Activated naive CD8-positive, alpha-beta T cell treated with anti-CD3 and anti-CD28 coated beads, Interleukin-2, amount 50 U/mL, for 16 hours (primary cell): ENCODE measurements at regions not wholly inside any gene's neighbourhood (a gene's known extent, or its start where the extent isn't known, plus 50 kb on each side); places are given as distances from the start of the nearest gene placed in this dataset.

ENCODE experiments used
- DNase-seq: peaks from one replicate; pipeline ENCODE4 v3.0.0-alpha.2; 2020; ENCODE audit warnings: low read depth, low spot score

DNA sequence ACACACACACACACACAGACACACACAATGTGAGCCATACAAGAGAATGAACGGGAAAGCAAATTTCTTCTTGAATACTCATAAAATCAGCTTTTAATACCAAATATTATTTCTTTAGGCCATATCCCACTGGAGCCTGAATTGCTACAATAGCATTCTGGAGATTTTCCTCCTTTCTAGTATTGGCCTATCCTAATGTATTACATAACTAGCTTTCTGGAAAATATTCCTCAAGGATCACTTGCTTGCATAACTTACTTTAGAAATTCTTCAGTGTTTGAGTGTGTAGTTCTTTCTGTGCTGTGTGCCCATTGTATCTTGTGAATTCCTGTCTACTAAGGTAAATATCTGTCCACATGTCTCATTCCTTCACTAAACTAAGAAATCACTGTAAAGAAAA lies 351.0 kb upstream of the MCTP2 start:
- no peak for DNase-seq

DNA sequence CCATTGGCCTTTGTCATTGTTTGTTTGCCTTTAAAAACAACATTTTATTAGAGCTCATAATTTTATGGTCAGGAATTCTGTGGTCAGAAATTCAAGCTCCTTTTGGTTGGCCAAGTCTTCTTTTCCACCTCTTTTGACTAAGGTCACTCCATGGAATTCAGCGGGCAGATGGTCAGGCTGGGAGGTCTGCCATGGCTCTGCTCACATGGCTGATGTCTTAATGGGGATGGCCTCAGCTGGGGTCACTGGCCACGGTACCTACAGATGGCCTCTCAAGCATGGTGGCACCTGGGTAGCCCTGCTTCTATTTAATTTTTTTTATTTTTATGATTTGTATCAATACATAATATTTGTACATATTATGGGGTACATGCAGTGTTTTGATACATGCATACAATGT lies 360.8 kb upstream of the MCTP2 start:
- no peak for DNase-seq

DNA sequence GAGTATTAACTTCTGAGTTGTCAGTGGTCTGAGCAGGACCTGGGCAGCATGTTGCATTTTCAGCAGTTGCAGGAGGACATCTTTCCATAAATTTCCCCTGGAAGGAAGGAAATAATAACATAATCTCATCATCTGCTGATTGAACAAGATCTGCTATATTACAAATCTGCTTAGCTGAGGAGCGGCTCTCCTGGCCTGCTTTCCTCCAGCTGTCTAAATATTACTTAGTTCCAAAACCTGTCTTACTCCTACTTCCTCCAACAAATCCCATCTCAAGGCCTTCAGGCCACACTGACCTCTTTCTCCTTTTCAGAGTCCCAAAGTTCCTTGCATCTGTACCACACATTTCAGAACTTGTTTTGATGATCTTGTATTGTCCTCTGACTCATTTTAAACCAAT lies 364.4 kb upstream of the MCTP2 start:
- DNase-seq: no peak

DNA sequence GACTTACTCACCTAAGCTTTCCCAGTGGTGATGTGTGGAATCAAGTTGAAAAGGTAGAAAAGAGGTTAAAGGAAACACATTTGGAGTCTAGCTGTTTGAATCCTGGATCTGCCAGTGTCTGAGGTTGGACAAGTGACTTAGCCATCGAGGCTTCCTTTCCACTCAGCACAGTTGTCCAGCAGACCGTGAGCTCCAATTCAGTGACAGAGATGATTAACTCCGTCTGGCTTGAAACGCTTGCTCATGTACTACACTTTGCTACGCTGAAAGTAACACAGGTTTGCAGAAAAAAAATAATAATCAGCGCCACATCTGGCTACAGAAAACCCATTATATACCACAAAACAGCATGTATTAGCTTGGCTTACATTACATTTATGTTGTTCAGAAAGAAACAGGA lies 364.9 kb upstream of the MCTP2 start:
- DNase-seq: no peak

DNA sequence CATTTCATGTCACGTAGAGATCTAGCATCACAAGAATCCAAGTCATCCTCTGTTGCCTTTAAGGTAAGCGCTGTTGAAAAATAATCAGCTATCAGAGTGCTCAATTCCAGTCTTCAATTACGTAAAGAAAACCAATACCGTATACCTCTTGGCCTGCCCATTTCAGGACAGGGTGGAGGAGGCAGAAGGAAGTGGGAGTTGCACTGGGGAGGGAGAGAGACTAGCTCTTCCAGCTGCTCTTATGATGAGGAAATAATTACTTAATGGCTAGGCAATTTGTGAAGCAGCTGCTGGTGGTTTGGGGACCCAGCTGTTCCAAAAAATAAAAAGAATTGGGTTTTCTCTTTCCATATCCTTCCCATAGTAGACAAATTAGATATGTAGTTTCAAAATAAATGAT lies 365.8 kb upstream of the MCTP2 start:
- no peak for DNase-seq

DNA sequence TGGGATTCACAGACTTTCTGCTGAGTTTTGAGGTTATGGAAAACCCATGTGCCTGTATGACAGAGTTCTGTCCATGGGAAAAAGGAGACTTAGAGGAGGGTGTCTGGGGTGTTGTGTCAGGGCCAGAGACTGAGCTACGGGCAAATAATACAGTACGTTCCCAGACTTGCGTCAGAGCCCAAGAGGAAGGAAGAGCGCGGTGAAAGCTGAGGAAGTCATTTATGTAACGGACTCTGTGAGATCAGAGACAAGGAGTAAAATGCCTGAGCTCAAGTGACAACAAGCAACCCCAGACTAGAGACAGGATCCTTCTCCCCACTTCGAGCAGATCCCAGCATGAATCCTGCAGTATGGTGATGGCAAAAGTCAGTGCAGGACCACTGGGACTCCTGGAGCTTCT lies 368.6 kb upstream of the MCTP2 start:
- no peak for DNase-seq

DNA sequence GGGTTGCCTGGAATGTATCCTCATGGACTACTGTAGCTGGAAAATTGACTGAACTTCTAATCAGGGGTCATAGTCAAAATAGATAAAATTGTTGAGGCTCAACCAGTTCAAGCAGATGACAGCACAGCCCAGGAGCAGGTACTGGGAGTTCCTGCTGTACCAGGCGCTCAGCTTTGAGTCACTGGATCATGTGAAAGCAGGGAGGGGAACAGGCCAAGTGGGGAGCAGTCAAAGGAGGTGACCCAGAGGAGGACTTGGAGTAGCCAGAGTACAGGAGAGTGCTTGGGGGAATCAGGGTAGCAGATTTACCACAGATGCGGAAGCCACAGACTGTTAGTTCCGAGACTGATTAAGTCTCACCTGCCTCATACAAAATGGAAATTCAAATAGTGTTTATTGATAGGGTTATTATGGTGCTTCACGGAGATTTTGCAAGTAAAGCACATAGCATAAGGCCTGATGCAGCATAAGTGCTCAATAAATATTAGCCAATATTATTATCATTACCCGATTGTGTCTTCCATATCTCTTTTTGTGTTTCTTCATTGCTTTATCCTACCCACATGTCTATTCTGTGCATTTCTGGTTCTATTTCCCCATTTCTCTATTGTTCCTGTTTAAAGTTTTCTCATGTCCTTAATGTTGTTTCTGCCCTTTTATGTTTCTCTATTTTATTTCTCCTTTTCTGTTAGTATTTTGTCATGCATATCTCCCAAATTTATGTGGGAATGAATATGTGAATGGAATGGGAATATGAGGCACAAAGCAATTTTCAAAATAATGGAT lies 369.2 kb upstream of the MCTP2 start:
- no peak for DNase-seq

DNA sequence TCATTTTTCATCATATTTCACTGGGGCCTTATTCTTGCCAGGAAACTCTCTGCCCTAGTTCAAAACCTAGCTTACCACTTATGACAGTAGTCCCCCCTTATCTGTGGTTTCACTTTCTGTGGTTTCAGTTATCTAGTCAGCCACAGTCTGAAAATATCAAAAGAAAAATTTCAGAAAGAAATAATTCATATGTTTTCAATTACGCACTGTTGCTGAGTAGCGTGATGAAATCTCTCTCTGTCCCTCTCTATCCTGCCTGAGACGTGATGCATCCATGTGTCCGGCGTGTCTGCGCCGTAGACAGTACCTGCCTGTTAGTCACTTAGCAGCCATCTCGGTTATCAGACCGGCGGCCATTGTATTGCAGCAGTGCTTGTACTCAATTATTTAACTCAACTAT lies 369.9 kb upstream of the MCTP2 start:
- DNase-seq: no peak

DNA sequence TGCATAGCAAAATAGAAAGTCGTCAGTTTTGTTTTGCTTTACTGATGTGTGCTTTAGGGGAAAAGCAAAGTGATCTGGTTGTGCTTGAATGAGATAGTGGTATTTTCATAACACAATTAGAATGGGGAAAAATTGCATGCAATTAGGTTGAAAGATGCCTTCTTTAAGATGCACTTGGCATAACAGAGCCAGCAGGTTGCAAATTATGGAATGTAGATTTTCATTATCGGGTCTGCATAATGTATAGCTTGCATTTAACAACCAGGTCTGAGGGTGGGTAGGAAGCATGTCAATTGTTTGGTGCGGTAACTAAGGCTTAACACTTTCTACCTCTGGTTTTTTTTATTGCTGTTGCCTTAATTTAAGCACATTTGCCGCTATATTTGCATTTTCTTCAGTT lies 370.7 kb upstream of the MCTP2 start:
- no peak for DNase-seq

DNA sequence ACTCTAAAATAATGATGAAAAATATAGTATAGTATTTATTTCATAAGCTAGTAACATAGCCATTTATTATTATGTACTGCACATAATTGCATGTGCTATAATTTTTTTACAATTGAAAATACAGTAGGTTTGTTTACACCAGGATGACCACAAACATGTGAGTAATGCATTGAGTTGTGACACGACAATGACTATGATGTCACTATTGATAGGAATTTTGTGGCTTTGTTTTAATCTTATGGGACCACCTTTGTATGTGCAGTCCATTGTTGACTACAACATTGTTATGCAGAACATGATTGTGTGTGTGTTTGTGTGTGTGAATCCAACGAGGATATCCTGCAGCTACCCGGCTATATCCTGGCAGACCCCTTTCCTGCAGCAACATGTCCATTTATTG lies 372.2 kb upstream of the MCTP2 start:
- DNase-seq: no peak

DNA sequence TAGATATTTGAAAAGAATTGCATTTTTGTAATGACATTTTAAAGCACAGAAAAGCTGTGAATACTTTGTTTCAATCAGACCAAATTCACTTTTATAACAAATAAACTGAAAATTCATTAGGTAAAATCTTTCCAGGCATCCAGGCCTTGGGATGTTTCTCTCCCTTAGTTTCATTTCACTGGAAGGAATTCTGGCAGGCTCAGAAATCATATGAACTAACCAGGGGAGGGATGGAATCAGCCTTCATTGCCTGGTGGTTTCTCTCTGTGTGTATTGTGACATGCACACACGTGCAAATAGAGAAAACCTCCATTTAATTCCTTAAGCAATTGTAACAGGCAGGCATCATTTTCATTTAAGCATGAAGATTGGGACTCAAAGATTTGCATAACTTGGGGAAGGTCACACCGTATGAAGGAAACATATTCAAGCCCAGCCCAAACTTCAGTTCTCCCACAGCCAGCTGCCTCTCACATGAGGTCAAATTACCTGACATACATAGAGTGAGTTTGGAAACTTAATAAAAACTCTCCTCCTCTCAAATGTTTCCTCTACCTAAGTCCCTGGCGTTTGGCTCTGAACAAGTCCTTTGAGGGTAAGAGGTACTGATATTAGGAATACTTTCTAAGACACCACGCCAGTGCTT lies 376.1 kb upstream of the MCTP2 start:
- no peak for DNase-seq

DNA sequence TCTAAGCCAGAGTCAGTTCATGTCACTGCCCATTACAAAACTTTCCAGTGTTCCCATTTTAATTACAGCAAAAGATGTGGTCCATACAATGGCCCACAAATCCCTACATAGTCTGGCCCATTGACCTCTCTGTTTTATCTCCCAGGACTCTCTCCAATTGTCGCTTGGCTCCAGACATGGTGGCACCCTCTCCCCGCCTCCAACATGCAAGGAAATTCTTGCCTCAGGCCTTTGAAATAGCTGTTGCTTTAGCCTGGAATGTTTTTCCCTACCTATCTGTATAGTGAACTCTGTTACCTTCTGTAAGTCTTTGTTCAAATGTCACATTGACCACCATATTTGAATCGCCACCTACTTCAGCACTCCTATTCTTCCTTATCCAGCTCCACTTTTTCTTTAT lies 377.3 kb upstream of the MCTP2 start:
- no peak for DNase-seq

DNA sequence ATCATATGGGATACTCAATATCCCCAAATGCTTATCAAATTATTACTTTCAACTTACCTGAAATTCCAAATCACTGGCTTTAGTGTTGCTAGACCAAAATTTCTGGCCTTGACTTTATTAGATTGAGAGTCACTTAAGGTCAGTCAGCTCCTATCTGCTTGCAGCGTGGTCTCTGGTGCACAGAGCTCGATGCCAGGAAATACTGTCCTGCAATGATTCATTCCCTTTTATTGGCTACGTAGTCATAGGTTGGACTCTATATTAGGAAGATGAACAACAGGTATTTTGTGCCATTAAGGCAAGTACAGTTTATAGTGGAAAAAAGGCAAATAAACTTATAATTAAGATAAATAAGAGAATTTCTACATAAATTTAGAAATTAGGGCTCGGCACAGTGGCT lies 378.6 kb upstream of the MCTP2 start:
- DNase-seq: no peak

DNA sequence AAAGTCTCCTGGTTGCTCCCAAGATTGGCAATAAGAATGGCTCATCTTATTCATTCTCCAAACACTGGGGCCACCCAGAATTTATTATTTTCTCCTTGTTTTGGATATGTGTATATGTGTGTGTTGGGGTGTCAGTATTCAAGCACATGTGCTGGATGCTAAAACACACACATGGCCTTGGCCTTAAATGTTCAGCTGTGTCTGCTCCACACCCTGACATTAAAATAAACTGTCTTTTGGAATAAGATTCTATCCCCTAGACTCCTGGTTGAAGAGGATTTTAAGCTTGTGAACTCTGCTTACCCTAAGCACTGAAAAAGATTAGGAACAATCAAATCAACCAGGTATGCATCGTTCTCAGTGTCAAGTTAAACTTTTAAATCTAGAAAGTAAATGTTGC lies 382.9 kb upstream of the MCTP2 start:
- no peak for DNase-seq

DNA sequence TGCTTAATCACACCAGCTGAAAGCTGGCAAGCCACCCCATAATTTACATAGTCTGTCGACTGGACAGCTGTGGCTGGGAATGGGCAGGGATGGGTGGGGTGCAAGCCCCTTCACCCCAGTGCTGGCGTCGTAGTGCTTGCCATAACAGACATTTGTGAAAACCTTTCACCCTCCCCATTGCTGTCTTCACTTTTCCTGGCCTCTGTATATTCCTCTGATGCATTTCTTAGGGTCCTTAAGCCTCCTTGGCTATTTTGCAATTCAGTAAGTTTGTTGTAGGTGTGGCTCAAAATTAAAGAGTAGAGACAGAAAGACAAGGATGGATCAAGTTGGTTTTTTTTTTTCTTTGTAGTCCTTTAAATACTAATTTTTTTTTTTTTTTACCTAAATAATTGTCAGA lies 383.3 kb upstream of the MCTP2 start:
- DNase-seq: no peak

DNA sequence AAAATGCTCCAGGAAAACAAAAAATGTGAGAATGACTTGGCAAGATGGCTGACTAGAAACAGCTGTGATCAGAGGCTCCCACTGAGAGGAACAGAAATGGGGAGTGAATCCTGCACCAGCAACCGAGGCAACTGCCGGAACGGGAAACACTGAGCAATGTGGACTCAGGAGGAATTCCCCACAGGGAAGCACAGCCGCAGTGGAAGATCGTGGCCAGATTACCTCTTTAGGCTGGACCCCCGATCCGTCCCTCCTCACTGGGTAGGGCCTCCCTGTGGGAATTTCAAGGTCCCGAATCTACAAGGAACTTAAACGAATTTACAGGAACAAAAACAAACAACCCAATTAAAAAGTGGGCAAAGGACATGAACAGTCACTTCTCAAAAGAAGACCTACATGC lies 385.2 kb upstream of the MCTP2 start:
- no peak for DNase-seq

DNA sequence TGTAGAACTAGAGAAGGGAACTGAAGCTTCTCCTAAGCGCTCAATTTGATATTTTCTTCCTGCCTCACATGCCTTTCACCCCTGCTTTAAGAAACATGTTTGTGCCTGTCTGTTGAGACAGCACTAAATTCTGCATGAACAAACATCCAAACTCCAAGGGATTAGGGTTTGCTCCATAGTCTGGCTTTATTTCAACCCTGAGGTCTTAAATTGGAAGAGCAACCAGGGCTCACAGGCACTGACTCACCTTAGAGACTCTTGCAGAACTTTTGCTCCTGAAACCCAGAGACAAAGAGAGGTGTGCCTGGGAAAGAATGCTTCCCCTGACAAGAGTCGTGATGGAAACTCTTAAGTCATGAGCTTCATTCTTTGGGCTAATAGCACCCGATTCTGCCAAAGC lies 393.9 kb upstream of the MCTP2 start:
- no peak for DNase-seq

DNA sequence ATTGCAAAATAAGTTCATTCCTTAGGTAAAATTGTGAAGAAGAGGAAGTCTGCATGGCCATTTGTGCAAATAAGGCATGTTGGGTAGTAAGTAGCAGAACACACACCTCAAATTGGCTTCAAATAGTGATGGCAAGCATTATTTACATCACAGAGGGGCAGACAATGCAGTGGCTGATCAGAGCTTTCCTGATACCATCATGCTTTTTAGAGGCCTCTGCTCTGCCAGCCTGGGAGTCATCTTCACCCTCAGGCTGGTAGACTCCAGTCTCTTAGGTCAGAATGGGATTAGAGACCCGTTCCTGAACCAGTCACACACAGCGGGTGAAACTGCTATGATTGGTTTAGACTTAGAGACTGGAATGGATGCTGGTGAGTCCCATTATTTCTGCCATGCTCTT lies 396.0 kb upstream of the MCTP2 start:
- DNase-seq: no peak

DNA sequence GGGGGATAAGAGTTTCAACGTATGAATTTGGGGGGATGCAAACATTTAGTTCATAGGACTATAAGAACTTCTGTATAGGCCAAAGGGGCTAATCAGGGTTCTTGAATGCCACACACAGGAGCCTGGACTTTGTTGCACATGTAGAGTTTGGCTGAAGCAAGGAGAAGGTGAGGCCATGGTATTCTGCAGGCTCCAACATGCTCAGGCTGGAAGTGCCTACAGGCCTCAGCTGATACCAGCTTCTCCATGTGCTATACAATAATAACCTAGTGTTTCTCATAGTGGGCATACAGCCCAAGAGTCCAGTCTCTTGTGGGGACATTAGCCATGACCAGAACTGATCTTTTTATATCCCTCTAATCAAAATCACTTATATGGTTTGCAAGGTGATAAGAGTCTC lies 399.7 kb upstream of the MCTP2 start:
- DNase-seq: no peak

DNA sequence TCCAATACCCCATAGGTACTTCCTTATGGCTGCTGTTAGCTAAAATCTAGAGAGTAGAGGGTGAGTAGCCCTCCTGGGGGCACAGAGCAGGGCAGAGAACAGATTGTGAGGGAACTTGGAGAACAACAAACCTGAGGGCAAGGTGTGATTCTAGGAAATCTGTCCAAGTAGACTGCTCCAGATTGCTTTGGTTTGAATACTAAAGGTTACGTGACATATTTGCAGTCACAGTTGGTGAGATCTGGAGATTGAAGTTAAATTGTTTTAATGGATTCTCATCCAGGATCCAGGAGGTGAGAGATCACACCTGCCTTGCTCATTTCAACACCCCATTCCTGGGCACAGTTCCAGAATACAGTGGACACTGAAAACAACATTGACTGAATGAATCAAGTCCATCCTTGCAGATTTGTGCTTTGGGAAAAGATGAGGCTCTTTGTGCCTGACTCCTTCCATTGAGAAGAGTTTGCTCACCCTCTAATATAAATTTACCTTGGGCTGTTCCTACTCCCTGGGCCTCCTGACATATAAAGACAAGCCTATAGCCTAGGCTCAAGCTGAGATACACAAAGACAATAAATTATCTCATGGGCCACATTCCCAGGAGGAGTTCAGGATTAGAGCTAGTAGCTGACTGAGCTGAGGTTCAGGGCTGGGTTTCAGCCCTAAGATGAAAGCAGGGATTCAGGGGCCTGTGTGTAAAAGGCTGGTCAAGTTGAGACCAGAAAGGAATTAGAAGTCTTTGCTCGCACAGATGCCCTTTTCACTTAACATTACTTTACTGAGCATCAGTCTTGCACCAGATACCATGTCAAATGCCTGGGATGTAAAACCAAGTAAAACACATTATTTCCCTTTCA lies 400.9 kb upstream of the MCTP2 start:
- no peak for DNase-seq

DNA sequence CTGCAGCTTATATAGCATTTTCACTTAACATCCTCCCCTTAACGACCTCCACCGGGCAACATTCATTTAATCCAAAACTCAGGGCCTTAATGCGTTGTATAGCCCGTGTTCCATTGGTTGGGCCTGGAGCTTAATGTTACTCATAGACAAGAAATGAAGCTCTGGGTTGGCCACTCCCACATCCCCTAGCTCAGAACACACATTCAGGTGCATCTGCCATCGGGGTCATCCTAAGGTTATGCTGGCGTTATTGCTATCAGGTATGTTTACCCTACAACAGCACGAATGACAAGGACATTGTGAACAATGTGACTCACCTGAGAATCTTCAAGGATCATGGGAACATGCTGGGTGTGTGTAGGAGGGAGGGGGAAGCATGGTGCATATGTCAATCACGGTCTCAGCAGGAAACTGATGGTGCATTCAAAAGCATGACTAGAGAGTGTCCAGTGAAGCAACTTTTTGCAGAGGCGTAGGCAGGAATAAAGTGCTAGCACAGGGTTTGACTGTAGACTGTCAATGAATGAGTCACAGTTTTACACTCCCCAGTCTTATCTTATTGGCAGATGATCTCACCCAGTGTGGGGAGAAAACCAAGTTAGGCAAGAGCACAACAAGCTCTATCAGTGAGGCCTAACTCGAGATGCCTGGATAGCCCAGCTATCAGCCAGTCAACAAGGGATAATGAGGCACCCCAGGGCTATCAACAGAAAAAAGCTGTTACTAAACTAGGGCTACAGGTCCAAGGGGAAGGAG lies 402.1 kb upstream of the MCTP2 start:
- DNase-seq: no peak

DNA sequence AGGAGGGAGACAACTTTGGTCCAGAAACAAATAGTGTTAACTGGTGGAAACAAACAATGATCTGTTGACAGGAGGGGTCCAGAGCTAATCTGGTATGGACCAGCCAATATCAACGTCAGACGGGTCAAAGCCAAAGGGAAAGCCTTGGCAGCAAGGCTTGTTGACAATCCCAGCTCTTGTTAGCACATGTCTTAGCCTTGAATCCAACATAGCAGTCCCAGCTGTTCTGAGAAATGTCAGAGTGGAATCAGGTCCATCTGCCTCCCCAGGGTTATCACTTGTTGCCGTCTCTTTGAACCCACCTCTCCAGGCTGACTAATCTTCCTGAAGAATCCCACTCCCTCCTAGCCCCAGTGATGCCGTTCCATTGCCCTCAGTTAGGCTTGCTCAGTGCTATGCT lies 404.6 kb upstream of the MCTP2 start:
- DNase-seq: no peak
